Inflammatory macrophage treated with lipopolysaccharide for 4 hours (primary cell): ENCODE measurements at regions not wholly inside any gene's neighbourhood (a gene's known extent, or its start where the extent isn't known, plus 50 kb on each side); places are given as distances from the start of the nearest gene placed in this dataset.
"Not testable (repeated sequence)": the region's sequence is repeated elsewhere in the genome, so short reads cannot be mapped to it uniquely, and the experiment has no call there.

Experiments used
- DNase-seq: peaks from one replicate; pipeline ENCODE4 v3.0.0-alpha.2; 2020

DNA sequence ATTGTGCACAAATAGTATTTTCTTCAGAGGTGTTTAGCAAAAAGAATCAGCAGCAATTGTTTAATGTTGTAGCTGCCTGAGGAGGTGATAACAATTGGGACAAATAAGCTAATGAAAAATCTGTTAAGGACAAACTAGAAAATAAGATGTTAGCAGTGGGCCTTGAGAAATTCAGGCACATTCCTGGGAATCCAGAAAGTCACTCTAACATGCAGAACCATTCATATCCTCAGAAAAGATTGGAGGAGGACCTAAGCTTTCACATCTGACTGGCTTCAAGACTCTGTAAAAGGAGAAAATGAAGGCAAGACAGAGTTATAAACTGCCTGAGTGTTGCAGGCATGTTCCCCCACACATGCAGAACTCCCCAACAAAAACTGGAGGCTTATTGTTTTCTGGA is 353.5 kb upstream of the RGPD4 start:
- no peak for DNase-seq

DNA sequence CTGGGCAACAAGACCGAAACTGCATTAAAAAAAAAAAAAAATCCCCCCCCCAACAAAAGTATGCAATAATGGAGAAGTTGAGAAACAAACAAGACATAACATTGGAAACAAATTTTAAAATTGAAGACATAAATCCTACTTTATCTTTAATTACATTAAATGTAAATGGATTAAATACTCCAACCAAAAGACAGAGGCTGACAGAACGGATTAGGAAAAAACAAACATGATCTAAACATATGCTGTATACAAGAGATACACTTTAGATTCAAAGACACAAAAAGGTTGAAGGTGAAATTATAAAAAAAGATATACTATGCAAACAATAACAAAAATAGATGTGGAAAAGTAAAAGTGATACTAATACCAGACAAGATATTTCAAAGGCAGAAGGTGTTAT is 350.8 kb upstream of the RGPD4 start:
- DNase-seq: no peak

DNA sequence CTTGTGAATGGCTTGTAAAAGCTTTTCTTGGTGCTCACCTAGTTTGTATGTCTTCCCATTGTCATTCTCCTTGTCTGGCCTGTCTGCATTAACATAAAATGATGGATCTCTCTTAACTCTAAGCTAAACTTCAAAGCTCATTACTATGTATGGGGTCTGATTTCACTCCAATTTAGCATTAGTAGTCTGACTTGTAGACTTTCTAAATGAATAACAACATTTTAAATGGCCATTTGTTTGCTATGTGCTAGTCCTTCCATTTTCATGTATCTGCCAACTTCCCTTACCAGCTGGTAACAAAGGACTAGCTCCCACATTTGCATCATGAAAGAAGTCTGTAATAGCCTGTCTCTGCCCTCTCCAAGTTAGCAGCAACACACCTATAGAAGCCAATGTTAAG is 324.2 kb upstream of the RGPD4 start:
- DNase-seq: no peak

DNA sequence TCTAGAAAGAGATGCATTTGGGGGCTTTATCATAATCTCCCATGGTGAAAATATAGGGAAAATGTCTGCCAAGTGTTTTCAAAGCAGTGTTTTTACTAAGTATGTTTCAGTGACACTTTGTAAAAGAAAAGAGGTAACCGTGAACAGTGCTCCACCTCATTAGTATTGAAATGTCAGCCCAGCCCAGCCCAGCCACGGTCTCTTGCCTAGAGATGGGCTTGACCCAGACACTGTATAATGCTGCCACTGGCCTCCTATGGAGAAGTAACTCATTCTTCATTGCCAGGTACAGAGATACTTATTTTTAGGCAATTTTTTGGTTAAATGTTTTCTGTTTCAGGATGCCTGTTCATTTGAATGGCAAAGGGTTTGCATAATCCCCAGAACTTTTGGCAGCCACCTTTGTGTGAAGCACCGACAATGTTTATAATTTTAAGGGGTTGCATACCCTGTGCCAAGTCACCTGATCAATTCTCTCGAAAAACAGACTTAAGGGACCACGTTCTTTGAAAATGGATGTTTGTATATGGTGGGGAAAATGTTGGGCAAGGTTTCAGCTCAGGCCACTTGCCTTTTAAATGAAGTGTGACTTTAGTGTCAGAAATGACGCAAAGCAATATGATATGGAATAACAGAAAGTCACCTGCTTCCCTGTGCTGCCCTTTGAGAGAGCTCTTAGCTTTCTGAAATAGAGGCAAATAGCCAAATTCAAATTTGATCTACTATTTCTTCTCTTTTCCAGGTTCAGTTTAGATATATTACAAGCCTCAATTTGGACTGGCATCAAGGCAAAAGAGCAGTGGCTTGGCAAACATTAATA is 314.5 kb upstream of the RGPD4 start:
- no peak for DNase-seq

DNA sequence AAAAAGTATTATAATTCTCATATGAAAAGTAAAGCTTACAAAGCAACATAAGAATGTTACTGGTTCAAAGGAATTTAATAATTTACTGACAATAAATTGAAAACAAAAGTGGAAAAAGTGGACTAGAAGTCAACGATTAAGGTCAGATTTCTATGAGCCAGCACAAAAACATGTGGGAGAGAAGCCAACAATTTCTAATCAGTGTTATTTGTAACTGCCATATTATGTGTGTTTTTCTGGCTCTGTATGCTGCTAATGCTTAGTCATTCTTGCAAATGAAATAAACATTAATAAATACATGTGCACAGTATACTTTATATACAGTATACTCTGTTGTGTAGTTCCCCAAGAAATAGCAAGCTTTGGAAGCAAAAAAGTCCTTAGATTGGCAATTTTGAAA is 301.3 kb upstream of the RGPD4 start:
- DNase-seq: no peak

DNA sequence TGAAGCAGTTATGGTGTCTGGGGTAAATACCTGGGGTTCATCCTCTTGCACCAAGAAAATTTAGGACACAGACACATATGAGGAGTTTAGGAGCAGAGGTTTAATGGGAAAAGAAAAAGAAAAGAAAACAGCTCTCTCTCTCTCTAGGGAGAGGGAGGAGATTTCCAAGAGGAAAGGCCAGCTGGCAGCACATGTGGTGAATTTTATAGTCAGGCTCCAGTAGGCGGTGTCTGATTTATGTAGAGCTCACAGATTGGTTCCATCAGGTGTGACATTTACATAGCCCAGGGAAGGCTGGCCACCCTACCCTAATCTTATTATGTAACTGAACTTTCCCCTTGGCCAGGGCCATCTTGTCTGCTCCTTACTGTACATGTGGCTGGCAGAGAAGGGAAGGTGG is 297.5 kb upstream of the RGPD4 start:
- no peak for DNase-seq

DNA sequence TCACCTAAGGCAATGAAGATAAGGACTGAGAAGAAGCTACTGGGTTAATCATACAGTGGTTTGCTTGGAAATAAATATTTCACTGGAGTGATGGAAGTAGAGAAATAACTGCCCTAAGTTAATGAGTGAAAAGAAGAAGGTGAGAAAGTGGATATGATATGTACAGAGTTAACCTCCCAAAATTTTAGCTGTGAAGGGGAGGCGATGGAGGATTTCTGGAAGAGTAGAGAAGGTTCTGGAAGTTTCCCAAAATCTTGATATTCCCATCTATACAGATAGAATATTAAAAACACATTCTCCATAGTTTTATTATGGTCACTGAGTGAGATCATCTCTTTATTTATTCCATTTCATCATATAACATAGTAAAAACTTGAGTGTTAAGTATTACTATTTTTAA is 296.6 kb upstream of the RGPD4 start:
- no peak for DNase-seq

DNA sequence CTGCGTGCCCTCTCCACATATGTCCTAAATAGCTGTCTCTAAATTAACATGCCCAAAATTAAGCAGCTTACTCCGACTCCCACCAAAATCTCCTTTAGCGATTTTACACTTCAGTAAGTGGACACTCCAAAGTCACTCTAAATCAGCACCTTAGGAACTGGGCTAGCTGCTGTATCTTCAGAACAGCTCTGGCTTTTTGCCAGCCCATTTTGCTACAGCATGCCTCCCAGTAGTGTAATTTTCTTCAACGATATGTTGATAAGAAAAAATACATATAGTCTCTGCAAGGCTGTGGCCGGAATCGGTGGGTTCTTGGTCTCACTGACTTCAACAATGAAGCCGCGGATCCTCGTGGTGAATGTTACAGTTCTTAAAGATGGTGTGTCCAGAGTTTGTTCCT is 291.8 kb upstream of the RGPD4 start:
- DNase-seq: no peak

DNA sequence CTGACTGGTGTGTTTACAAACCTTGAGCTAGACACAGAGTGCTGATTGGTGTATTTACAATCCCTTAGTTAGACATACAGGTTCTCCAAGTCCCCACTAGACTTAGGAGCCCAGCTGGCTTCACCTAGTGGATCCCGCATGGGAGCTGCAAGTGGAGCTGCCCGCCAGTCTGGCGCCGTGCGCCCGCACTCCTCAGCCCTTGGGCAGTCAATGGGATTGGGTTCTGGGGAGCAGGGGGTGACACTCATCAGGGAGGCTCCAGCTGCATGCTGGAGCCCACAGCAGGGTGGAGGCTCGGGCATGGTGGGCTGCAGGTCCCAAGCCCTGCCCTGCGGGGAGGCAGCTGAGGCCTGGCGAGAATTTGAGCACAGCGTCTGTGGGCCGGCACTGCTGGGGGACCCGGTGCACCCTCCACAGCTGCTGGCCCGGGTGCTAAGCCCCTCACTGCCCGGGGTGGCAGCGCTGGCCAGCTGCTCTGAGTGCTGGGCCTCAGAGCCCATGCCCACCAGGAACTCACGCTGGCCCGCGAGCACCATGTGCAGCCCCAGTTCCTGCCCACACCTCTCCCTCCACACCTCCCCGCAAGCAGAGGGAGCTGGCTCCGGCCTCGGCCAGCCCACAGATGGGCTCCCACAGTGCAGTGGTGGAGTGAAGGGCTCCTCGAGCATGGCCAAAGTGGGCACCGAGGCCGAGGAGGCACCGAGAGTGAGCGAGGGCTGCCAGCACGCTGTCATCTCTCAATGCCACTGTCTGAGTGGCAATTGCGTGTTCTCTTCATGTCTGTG is 290.6 kb upstream of the RGPD4 start:
- DNase-seq: not testable (repeated sequence)

DNA sequence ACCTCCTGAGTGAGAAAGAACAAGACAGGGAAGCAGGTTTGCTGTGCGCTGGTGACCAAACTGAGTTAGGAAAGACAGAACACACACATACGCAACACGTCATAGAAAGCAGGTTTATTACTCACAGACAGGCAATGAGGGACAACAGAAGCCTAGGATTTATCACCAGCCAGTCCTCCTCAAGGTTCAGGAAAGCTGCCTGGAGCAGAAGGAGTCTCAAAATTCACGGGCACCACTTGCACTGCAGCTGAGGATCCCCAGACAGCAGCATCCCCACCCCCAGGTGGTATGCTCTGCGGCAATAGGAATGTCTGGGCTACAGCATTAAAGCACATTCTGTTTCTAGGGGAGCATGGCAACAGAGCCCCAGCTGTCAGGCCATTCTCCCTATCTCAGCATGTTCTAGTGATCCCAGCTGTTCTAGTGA is 284.4 kb upstream of the RGPD4 start:
- DNase-seq: no peak

DNA sequence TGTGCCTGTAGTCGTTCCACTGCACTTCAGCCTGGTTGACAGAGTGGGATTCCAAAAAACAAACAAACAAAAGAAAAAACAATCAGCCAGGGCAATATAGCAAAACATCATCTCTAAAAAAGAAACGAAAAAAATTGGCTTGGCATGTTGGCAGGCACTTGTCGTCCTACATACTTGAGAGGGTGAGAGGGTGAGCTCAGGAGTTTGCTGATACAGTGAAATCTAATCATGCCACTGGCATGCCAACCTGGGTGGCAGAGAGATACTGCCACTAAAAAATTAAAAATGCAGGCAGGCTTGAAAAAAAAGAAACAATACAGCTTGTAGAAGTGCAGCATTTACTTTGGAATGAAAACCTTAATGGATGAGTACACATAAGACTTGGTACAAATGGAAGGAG is 282.9 kb upstream of the RGPD4 start:
- no peak for DNase-seq

DNA sequence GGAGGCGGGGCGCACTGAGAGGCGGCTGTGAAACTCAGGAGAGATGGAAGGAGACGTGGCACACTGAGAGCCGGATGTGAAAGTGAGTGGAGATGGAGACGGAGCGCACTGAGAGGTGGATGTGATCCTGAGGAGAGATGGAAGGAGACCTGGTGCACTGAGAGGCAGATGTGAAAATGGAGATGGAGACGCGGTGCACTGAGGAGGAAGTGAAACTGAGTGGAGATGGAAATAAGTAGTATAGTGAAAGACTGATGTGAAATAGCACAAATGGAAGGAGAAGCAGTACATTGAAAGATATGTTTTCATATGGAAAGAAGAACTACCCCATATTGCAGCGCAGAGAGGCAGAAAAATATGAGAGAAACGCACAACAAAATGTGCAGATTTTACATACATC is 281.6 kb upstream of the RGPD4 start:
- no peak for DNase-seq

DNA sequence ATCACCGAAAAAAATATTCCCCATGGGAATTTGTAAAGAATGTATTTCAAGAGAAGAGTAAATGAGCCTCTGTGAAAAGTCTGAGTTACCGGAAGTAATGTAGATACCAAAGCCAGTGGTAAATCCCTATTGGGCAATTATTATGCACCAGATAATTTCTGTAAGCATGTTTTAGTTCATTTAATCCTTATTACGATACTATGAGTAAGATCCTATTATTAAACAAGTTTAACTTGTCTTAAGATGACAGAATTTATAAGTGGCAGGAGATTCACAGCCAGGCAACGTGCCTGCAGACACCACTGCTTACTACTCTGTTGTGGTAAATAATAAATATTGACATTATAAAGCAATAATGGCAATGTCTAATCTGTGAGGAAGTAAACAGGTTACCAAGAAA is 280.8 kb upstream of the RGPD4 start:
- DNase-seq: no peak

DNA sequence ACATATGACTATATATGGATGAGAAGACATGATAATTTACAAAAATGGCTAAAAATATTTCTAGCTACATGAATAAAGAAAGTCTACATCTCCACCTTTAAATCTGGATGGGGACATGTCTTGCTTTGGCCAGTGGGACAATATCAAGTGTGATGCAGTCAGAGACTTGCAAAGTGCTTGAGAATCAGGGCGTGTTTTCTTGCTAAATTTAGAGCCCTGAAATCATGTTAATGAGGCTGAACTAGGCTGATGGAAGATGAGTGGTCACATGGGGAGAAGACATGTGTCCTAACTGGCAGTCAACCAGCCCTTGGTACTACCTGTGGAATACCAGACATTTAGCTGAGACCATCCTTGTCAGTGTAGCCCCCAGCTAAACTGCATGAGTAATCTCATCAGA is 278.5 kb upstream of the RGPD4 start:
- DNase-seq: no peak

DNA sequence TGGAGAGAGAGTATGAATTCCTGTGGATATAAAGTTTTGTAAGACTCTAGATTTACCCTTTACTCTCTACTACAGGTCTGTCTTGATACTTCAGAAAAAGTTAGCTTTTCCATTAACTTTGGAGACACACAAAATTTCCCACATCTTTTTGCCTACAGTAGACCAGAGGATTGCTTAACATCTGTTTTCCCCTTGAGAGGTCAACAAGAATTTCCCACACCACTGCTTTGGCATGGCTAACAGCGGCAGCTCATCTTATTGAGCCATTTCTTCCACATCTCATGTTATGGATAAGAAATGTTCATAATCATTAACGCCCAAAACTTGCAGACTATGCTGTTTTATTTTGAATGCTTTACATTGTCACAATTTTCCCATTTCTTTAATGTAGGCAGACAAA is 273.6 kb upstream of the RGPD4 start:
- no peak for DNase-seq

DNA sequence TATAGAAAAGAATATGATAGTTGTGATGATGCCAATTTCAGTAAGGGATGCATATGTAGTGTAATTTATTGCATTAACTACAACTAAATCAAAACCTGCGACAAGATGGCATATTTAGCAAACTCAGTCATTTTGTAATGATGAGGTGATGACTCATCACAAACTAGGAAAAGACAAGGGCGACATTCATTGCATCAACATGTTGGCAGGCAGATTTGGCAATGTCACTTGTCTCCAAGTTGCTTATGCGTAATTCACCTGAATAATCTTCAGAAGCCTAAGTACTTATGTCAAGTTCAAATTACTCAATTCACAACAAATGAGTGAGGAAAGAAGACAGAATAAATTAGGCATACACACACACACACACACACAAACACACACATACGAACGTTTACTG is 273.2 kb upstream of the RGPD4 start:
- no peak for DNase-seq

DNA sequence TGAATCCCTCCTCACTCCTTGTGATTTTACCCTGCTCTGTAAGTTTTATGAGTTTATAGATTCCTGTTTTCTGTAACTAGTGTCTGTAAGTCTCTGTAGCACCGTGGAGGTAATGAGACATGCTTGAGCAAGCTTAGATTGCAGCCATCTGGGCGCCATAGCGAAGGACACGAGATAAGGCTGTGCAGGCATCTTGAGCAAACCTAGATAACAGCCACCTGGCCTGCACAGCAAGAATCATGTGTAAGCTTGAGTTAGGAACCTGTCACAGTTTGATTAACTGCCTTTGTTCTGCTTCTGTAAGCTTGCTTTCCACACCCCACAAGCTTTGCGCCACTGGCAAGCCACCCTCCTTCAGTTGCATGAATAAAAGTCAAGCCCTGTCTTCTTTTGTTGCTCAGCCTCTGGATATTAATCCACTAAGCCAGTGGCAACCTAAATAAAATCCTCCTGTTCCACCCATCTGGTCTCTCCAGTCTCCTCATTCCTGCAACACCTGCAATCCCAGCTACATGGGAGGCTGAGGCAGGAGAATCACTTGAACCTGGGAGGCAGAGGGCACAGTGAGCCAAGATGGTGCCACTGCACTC is 270.6 kb upstream of the RGPD4 start:
- no peak for DNase-seq

DNA sequence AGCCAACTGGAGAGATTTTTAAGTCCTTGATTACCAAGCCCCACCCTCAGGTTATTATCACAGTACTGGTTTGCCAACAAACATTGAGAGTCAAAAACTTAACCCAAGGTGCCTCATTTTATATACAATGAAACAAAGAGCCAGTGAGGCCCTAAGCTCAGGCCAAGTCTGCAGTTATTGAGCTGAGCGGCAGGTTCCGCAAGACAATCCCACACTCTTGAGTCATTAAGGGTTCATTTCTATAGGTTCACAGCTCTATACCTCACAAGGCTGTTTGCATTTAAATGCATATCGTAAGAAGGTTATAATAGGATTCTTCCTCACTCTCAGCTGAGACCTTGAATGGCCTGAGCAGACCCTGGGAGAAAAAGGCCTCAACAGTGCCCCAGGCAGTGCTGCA is 268.4 kb upstream of the RGPD4 start:
- no peak for DNase-seq

DNA sequence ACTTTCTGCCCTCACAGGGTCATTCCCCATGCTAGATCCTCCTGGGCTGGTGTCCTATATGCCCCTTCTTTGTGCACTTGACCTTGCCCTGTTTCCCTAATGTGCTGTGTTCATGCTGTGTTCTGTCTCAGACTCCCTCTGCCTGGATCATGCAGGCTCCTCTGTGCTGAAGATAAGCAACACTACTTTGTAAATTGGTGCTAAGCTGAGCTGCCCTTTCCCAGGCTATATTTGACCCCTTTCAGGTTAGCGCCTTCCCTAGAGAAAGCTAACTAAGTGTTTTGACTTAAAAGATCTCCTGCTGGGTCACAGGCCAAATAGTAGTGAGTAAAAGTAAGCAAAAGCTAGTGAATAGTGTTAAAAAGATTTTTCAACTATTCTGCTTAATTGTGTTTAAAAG is 257.2 kb upstream of the RGPD4 start:
- DNase-seq: no peak

DNA sequence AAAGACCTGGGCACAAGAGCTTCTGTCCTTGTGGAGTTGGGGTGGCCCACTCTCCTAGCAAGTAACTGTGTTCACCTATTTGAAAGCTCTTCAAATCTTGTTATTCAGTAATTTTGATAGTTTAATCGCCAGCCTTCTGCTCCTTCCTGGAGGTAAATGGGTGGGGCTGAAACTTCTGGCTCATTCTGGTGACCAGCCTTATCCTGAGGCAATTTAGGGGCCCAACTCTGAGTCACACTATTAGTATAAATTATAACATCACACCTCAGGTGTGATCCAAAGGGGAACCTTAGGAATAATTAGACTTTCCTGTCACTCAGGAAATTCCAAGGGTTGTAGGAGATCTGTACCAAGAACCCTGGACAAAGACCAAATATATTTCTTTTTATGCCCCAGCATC is 255.8 kb upstream of the RGPD4 start:
- no peak for DNase-seq

DNA sequence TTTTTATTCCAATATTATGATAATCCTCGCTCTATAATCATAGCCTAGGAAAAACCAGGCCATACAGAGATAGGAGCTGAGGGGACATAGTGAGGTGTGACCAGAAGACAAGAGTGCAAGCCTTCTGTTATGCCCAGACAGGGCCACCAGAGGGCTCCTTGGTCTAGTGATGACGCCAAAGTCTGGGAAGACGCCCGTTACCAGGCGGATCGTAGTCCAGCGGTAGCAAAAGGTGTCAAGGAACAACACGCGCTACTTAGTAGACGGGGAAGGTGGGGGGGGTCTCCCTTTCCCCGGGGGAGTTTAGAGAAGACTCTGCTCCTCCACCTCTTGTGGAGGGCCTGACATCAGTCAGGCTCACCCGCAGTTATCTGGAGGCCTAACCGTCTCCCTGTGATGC is 253.8 kb upstream of the RGPD4 start:
- not testable (repeated sequence) for DNase-seq

DNA sequence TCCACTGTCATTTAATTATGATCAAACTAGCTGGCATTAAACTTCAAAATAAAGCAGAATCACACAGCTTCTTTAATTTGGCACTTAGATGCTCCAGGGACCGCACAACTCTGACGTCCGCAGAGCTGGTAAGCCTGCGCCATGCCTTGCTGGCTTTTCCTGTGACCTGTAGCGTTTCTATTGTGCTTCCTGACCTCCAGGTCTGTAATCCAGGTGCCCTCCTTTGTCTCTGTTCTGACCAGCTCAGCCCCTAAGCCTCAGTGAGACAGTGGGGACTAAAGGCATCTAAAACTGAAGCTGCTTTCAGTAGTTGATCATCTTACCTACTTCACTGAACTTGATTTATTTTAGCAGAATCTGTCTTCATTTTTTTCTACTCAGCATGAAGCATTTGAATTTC is 249.7 kb upstream of the RGPD4 start:
- no peak for DNase-seq

DNA sequence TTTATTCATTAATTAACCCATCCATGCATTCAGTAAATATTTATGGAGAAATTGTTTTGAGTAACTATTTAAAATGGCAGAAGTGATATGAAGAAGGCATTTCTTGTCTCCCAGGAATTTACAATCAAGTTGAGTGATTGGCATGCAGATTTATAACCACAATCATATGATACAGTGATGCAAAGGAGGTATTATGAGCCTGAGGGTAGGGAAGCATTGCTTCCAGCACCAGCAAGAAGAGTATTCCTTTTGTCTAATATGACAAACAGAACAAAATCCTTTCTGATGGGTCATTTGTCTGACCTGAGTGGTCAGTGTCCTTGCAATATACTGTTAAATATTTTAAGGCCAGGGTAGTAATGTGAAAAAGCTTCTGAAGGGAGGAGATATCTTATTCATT is 244.2 kb upstream of the RGPD4 start:
- no peak for DNase-seq

DNA sequence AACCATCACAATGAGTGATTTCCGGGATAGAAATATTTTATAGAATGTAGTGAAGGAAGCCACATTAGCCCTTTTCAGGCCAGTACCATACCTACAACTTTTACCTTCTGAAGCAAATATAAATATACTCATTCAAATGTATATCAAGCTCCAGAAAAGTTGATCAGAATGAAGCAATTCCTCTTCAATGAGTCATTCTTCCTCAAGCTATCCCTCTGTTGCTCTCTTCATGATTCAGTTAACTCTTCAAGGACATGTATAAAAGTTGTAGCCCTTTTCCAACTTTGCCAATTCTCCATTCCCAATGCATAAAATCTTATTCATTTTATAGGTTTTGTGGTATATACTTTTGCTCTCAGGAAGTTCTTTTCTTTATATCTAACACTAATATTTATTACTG is 242.1 kb upstream of the RGPD4 start:
- DNase-seq: no peak
